Activated effector memory CD4-positive, alpha-beta T cell treated with anti-CD3 and anti-CD28 coated beads, Interleukin-2, amount 50 U/mL, for 16 hours (primary cell): ENCODE measurements at regions not wholly inside any gene's neighbourhood (a gene's known extent, or its start where the extent isn't known, plus 50 kb on each side); places are given as distances from the start of the nearest gene placed in this dataset.
"Not testable (repeated sequence)": the region's sequence is repeated elsewhere in the genome, so short reads cannot be mapped to it uniquely, and the experiment has no call there.

Experiments
- DNase-seq: peaks from one replicate; pipeline ENCODE4 v3.0.0-alpha.2; 2020

DNA sequence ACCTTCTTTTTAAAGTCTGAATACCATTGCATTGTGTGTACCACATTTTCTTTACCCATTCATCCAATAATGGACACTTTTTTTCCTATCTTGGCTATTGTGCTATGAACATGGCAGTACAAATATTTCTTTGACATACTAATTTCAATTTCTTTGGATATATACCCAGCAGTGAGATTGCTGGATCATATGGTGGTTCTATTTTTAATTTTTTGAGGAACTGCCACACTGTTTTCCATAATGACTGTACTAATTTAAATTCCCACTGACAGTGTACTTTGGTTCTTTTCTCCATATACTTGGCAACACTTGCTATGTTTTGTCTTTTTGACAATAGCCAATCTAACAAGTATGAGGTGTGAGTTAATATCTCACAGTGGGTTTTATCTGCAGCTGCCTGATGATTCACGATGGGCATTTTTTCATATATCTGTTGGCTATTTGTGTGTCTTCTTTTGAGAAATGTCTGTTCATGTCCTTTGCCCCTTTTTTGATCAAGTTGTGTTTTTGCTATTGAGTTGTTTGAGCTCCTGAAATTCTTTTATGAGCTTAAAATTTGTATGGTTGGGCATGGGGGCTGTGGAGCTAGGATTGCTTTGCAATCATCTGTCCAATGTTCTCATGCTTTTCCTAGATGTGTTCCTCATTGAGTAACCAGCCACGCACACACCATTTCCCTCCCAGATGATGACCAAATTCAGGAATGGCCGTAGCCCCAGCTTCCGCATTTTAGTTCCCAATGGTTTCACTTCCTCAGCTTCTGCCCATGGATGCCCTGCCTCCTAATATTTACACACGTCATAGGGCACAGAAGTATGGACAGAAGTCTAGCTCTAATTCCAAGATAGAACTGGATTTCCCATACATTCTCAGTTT, 380.0 kb upstream of the SGCG start:
- DNase-seq: no peak

GRCh38 chr13:22801402-22802003, 379.3 kb upstream of the SGCG start:
- DNase-seq: no peak

DNA sequence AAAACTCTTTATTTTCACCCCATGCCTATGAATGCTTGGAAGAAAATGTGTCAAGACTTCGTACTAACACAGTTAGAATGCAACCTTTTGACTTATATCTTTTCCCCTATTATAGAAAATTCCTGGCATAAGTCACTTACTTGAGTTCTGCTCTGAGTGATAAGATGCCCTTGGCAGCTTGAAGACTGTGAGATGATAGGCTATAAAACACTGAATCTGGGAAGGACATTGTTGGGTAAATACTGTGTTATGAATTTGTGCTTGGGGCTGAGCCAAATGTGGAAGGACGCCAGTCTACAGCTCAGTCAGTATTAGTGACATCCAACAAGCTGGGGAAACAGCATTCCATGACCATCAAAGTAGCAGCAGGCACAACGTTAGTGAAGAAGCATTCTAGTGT, 368.0 kb upstream of the SGCG start:
- DNase-seq: no peak

DNA sequence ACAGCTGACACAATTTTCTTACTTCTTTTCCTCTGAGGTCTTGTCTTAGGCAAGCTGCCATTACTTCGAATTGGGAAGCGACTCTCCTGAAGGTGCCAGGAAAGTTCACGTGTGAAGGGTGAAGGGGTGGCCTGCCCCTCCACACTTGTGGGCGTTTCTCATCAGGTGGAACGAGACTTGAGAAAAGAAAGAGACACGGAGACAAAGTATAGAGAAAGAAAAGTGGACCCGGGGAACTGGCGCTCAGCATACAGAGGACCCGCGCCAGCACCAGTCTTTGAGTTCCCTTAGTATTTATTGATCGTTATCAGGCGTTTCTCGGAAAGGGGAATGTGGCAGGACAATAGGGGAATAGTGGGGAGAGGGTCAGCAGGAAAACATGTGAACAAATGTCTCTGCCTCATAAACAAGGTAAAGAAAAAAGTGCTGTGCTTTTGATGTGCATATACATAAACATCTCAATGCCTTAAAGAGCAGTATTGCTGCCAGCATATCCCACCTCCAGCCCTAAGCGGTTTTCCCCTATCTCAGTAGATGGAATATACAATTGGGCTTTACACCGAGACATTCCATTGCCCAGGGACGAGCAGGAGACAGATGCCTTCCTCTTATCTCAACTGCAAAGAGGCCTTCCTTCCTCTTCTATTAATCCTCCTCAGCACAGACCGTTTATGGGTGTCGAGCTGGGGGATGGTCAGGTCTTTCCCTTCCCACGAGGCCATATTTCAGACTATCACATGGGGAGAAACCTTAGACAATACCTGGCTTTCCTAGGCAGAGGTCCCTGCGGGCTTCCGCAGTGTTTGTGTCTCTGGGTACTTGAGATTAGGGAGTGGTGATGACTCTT, 367.0 kb upstream of the SGCG start:
- not testable (repeated sequence) for DNase-seq

DNA sequence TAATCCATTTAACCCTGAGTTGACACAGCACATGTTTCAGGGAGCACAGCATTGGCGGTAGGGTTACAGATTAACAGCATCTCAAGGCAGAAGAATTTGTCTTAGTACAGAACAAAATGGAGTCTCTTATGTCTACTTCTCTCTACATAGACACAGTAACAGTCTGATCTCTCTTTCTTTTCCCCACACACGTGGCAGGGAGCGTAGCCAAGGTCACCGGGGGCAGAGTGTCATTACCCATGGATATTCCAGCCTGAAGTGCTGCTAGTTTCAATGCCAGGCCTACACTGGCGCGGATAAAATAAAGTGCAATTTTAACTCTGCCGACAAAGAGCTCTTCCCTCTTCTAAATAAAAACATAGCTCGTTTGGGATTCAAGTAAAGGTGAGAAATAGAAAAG, 366.3 kb upstream of the SGCG start:
- not testable (repeated sequence) for DNase-seq

DNA sequence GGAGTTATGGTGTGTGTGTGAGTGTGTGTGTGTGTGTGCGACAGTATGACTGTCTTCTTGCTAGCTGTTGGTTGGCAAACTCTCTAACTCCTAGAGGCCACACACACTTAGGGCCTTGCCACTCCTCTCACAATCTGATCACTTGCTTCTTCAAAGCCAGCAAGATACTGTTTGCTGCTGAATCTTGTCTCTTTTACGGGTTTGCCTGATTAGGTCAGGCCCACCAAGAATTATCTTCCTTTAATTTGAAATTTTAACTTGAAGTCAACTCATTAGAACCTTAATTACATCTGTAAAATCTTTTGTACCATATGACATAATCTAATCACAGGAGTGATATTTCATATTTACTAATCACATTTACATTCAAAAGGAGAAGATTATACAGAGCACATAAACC, 359.2 kb upstream of the SGCG start:
- no peak for DNase-seq

- DNase-seq: no peak
Observed at GRCh38 chr13:22825186-22825585, 355.6 kb upstream of the SGCG start.

- DNase-seq: no peak
Observed at GRCh38 chr13:22828081-22828480, 352.7 kb upstream of the SGCG start.

DNA sequence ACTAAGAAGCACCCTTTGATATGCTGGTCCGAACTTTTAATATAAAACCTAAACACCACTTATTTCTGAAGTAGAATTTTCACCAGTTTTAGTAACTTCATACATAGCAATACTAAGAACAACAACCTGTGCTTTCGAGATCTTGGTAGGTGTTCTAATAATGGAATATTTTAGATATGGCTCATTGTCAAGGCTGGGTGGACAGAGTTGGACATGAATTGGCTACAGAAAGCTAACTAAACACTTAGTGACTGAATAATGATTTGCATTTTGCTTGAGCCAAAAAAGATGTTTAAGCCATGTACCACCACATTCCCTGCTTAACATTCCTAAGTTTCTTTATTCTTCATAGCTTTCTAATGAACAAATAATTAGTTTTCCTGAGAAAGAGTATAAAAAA, 344.3 kb upstream of the SGCG start:
- no peak for DNase-seq

- no peak for DNase-seq
Observed at GRCh38 chr13:22837980-22838647, 342.7 kb upstream of the SGCG start.

DNA sequence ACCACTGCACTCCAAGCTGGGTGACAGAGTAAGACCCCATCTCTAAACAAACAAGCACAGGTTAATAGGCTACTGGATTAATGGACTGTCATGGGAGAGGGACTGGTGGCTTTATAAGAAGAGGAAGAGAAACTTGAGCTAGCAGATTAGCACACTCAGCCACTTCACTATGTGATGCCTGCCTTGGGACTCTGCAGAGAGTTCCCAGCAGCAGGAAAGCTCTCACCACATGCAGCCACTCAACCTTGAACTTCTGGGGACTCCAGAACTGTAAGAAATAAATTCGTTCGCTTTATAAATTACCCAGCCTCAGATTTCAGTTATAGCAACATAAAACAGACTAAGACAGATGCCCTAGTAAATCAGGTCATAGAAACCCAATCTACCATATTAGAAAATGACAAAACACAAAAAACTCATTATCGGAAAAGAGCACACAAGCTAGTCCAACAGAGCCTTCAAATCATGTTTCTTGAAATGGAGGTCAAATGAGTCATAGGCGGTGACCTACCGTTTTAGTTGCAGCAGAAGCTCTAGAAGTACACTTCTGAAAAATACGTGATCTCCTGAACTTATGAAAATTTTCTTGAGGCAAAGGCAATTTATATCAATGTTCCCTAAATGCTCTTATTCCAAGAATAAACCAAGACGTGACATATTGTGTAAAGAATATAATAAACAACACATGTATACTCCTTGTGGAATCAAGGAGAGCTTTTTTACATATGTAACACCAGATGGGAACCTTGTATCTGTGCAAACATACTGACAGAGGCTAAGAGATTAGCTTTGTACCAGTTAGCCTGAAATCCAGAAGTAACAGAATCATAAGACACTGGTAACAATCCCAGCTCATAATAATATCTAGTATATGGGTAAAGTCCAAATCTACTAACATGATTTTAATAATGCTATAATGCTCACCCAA, 340.9 kb upstream of the SGCG start:
- no peak for DNase-seq

- no peak for DNase-seq
Observed at GRCh38 chr13:22846551-22846950, 334.2 kb upstream of the SGCG start.

DNA sequence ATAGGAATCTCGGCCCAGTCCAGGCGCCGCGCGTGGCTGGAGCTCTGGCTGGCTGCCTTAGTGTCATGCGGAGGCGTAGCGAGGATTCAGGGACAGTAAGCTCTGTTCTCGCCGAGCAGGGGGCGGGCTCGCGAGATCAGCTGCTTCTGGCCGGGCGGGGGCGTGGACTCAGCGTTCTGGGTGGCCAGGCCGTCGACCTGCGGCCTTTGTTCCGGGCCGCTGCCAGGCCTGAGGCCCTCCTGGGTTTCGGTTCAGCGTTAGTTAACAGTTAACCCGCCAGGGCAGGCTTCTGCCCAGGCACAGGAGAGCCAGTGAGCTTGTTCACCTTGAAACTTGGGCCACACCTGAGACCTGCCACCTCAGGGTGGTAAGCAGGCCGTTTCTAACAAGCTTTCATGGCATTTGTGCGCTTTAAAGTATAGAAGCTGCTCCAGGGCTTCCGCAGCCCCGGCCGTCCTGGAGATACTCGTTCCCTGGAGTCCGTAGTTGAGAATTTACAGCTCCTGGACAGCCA, 332.2 kb upstream of the SGCG start:
- DNase-seq: no peak

GRCh38 chr13:22855926-22856325, 324.9 kb upstream of the SGCG start:
- no peak for DNase-seq

GRCh38 chr13:22858980-22859379, 321.8 kb upstream of the SGCG start:
- DNase-seq: not testable (repeated sequence)

GRCh38 chr13:22859411-22859810, 321.4 kb upstream of the SGCG start:
- not testable (repeated sequence) for DNase-seq

GRCh38 chr13:22861958-22862466, 318.8 kb upstream of the SGCG start:
- DNase-seq: no peak

DNA sequence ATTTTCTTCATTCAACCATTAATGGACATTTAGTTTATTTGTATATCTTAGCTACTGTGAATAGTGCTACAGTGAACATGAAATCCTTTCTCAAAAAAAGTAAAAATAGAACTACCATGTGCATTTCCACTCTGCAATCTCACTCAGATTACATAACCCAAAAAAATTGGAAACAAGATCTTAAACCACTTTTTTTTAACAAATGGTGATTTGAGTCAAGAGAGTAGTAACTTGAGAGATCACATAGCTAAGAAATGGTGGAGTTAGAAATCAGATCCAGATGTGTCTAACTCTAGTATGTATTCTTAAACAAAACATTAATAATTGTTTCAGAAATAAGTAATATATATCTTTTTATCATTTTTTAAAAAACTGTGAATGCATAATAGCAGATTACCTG, 318.3 kb upstream of the SGCG start:
- DNase-seq: no peak

- DNase-seq: no peak
Observed at GRCh38 chr13:22866221-22866620, 314.6 kb upstream of the SGCG start.

DNA sequence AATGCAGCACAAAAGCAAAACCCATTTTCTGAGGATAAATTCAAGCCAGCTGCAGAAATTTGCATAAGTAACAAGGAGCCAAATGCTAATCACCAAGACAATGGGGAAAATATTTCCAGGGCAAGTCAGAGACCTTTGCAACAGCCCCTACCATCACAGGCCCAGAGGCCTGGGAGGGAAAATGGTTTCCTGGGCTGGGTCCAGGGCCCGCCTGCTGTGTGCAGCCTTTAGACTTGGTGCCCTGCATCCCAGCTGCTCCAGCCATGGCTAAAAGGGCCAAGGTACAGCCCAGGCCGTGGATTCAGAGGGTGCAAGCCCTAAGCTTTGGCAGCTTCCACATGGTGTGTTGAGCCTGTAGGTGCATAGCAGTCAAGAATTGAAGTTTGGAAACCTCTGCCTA, 309.5 kb upstream of the SGCG start:
- DNase-seq: no peak

GRCh38 chr13:22874839-22875238, 305.9 kb upstream of the SGCG start:
- no peak for DNase-seq
